Esophagus muscularis mucosa (tissue), 4 donors: ENCODE measurements at regions not wholly inside any gene's neighbourhood (a gene's known extent, or its start where the extent isn't known, plus 50 kb on each side); places are given as distances from the start of the nearest gene placed in this dataset.

Experiments
- DNase-seq: peaks from one replicate; pipeline ENCODE4 v3.0.0-alpha.2; 2017; ENCODE audit errors: extremely low spot score
- H3K27ac ChIP-seq, 4 donors: fragments of 200-600 bp; sonication (generic); replicated peaks in 1 of 4; 1 replicate in 3 of 4; 2 replicates in 1 of 4; pipeline ENCODE4 v1.5.1; 2016 to 2019; ENCODE audit warnings: mild to moderate bottlenecking in 1 of 4
- H3K27me3 ChIP-seq, 4 donors: fragments of 200-600 bp; sonication (generic); one replicate each; pipeline versions ENCODE4 v1.5.1 to v1.6.0; 2016 to 2019
- H3K36me3 ChIP-seq, 4 donors: fragments of 200-600 bp; sonication (generic); one replicate each; pipeline ENCODE4 v1.5.1; 2016 to 2019
- H3K4me1 ChIP-seq, 4 donors: fragments of 200-600 bp; sonication (generic); one replicate each; pipeline ENCODE4 v1.5.1; 2016 to 2019
- H3K4me3 ChIP-seq, 4 donors: fragments of 200-600 bp; sonication (generic); 1 replicate in 2 of 4; 2 replicates in 2 of 4; pipeline ENCODE4 v1.5.1; 2016 to 2019; ENCODE audit warnings: mild to moderate bottlenecking in 4 of 4, moderate library complexity in 1 of 4
- H3K9me3 ChIP-seq, 4 donors: fragments of 200-600 bp; sonication (generic); 1 replicate in 3 of 4; 2 replicates in 1 of 4; pipeline ENCODE4 v1.5.1; 2016 to 2019
- CTCF ChIP-seq, 3 experiments: fragments of 200-600 bp in 2 of 3; fragments of 450-650 bp in 1 of 3; sonication (generic) in 2 of 3; IDR thresholded peaks; one replicate each; pipeline ENCODE4 v1.5.1; 2017 to 2019; ENCODE audit warnings: antibody characterized with exemption in 3 of 3, mild to moderate bottlenecking in 2 of 3, moderate library complexity in 1 of 3
- EP300 ChIP-seq: sonication (generic); formaldehyde crosslinking; IDR thresholded peaks from one replicate; pipeline ENCODE4 v1.6.1; 2017; ENCODE audit warnings: antibody characterized with exemption
- POLR2A ChIP-seq: fragments of 450-650 bp; IDR thresholded peaks from one replicate; pipeline ENCODE4 v1.6.1; 2017; ENCODE audit warnings: antibody characterized with exemption, moderate library complexity, mild to moderate bottlenecking, low read depth
- POLR2AphosphoS5 ChIP-seq, 2 donors: sonication (generic); formaldehyde crosslinking; IDR thresholded peaks; one replicate each; pipeline ENCODE4 v1.6.1; 2017; ENCODE audit warnings: antibody characterized with exemption in 2 of 2
- WGBS: methylation state at CpG from one replicate; pipeline ENCODE4 v1.1.5; 2018; 5-methylcytosine and 5-hydroxymethylcytosine counted together
- intact Hi-C: fragments of 100-400 bp; cut with DNase I; formaldehyde crosslinking; loops from one replicate; pipeline ENCODE4 v1.15.1; 2023

GRCh38 chr3:154668187-154668586 is 238.2 kb upstream of the GPR149 start:
- no peaks in the 10 kb centered on the region for H3K36me3 ChIP-seq
- no peak overlapping the region for H3K4me3 ChIP-seq
- no peak for DNase-seq
- intact Hi-C loops = no loop called here
- no peak overlapping the region for H3K27ac ChIP-seq
- TF ChIP-seq EP300 (no peak), POLR2A (no peak), CTCF (IDR thresholded peaks at IDR 0.05) (no peak), POLR2AphosphoS5 (IDR thresholded peaks at IDR 0.05) (no peak)
- no peaks in the 10 kb centered on the region for H3K27me3 ChIP-seq
- H3K9me3 ChIP-seq = no peaks in the 10 kb centered on the region
- no peaks in the 10 kb centered on the region for H3K4me1 ChIP-seq
- WGBS = 44% methylated on average over 2 of the region's 2 CpGs

- TF ChIP-seq EP300 (no peak), POLR2A (no peak), POLR2AphosphoS5 (IDR thresholded peaks at IDR 0.05) (no peak), CTCF (IDR thresholded peaks at IDR 0.05) (no peak)
- H3K36me3 ChIP-seq = no peaks in the 10 kb centered on the region
- intact Hi-C loops = no loop called here
- no peak overlapping the region for H3K4me3 ChIP-seq
- WGBS = 85% methylated on average over 2 of the region's 3 CpGs
- H3K27me3 ChIP-seq = no peaks in the 10 kb centered on the region
- no peaks in the 10 kb centered on the region for H3K4me1 ChIP-seq
- H3K27ac ChIP-seq = no peak overlapping the region
- H3K9me3 ChIP-seq = no peaks in the 10 kb centered on the region
- DNase-seq = no peak
These were observed 236.6 kb upstream of the GPR149 start for GRCh38 chr3:154666542-154666941.

- Histone ChIP-seq H3K36me3 (no peaks in the 10 kb centered on the region), H3K9me3 (no peaks in the 10 kb centered on the region), H3K27me3 (no peaks in the 10 kb centered on the region), H3K4me3 (no peak overlapping the region), H3K27ac (no peak overlapping the region), H3K4me1 (no peaks in the 10 kb centered on the region)
- intact Hi-C loops = no loop called here
- TF ChIP-seq CTCF (IDR thresholded peaks at IDR 0.05) (no peak), EP300 (no peak)
- DNase-seq = no peak
These were observed 234.7 kb upstream of the GPR149 start for GRCh38 chr3:154664714-154665113.

- intact Hi-C loops = no loop called here
- Histone ChIP-seq H3K36me3 (no peaks in the 10 kb centered on the region), H3K27me3 (no peaks in the 10 kb centered on the region), H3K4me3 (no peak overlapping the region), H3K27ac (no peak overlapping the region), H3K9me3 (no peaks in the 10 kb centered on the region), H3K4me1 (no peaks in the 10 kb centered on the region)
- WGBS = 78% methylated on average over 3 of the region's 3 CpGs
- DNase-seq = no peak
- TF ChIP-seq POLR2A (no peak), POLR2AphosphoS5 (IDR thresholded peaks at IDR 0.05) (no peak), CTCF (IDR thresholded peaks at IDR 0.05) (no peak), EP300 (no peak)
These were observed 232.9 kb upstream of the GPR149 start for GRCh38 chr3:154662851-154663250.

GRCh38 chr3:154660811-154661210 is 230.8 kb upstream of the GPR149 start:
- intact Hi-C loops = no loop called here
- Histone ChIP-seq H3K9me3 (no peaks in the 10 kb centered on the region), H3K27ac (no peak overlapping the region), H3K4me1 (no peaks in the 10 kb centered on the region), H3K36me3 (no peaks in the 10 kb centered on the region), H3K27me3 (no peaks in the 10 kb centered on the region), H3K4me3 (no peak overlapping the region)
- WGBS = 61% methylated on average over 2 of the region's 2 CpGs
- no peak for TF ChIP-seq CTCF (IDR thresholded peaks at IDR 0.05)
- no peak for TF ChIP-seq EP300
- no peak for DNase-seq
